PC-9 (cell line): ENCODE measurements at regions not wholly inside any gene's neighbourhood (a gene's known extent, or its start where the extent isn't known, plus 50 kb on each side); places are given as distances from the start of the nearest gene placed in this dataset.

Source experiments
- EZH2 ChIP-seq: fragments of 200-600 bp; sonication (generic); IDR thresholded peaks from 2 replicates; pipeline ENCODE4 v1.8.0; 2017; ENCODE audit warnings: antibody characterized with exemption, low read depth
- TF ChIP-seq, protein P1 (sequence below): fragments of 200-600 bp; sonication (generic); conservative IDR thresholded peaks from 2 replicates; pipeline ENCODE4 v1.6.1; 2017; ENCODE audit warnings: mixed run types, antibody characterized with exemption, mild to moderate bottlenecking, moderate library complexity

DNA sequence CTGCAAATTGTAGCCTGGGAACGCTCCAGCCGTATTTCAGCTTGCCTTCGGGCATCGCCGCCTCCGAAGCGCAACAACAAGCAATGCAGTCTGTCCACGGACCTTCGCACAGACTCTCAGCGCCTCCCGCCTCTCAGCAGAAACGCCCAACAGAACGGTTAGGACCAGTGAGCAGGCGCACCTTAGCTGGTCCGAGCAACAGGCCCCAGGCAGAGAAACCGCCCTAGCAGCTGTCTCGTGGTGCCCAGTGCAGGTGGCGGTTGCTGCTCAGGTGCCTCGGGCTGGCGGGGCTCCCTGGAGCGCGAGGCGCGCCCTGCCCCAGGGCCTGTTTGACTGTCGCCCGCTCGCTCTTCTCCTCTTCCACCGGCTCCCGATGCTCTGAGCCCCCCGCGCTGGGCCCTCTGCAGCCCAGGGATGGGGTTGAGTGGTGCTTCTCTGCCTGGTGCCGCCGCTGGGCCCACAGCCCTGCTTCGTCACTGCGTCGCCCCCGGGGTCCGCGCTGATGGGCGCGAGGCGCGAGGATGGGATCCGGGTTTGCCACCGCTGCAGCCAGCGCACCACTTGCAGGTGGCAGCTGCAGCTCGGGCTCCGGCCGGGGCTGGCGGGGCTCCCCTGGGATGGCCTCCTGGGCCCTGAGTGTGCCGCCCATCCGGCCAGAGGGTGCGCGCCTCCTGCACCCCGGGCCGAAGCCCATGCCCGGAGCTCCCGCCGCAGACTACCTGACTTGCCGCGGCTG is 268.4 kb upstream of the FRG2C start:
- TF ChIP-seq, protein P1, sequence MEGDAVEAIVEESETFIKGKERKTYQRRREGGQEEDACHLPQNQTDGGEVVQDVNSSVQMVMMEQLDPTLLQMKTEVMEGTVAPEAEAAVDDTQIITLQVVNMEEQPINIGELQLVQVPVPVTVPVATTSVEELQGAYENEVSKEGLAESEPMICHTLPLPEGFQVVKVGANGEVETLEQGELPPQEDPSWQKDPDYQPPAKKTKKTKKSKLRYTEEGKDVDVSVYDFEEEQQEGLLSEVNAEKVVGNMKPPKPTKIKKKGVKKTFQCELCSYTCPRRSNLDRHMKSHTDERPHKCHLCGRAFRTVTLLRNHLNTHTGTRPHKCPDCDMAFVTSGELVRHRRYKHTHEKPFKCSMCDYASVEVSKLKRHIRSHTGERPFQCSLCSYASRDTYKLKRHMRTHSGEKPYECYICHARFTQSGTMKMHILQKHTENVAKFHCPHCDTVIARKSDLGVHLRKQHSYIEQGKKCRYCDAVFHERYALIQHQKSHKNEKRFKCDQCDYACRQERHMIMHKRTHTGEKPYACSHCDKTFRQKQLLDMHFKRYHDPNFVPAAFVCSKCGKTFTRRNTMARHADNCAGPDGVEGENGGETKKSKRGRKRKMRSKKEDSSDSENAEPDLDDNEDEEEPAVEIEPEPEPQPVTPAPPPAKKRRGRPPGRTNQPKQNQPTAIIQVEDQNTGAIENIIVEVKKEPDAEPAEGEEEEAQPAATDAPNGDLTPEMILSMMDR = no peak
- TF ChIP-seq EZH2 = no peak
